Neutrophil (primary cell): ENCODE measurements at regions not wholly inside any gene's neighbourhood (a gene's known extent, or its start where the extent isn't known, plus 50 kb on each side); places are given as distances from the start of the nearest gene placed in this dataset.

Source experiments
- H3K27ac ChIP-seq: fragments of 200-600 bp; sonication (generic); 2 replicates; pipeline ENCODE4 v1.5.1; 2016; ENCODE audit warnings: mild to moderate bottlenecking, moderate library complexity
- H3K27me3 ChIP-seq: fragments of 200-600 bp; sonication (generic); 2 replicates; pipeline ENCODE4 v1.6.0; 2016; ENCODE audit warnings: mild to moderate bottlenecking
- H3K36me3 ChIP-seq: fragments of 200-600 bp; sonication (generic); 2 replicates; pipeline ENCODE4 v1.5.1; 2017
- H3K4me1 ChIP-seq, 2 experiments: fragments of 200-600 bp in 1 of 2; sonication (generic) in 1 of 2; 1 replicate in 1 of 2; 2 replicates in 1 of 2; pipeline versions ENCODE4 v1.5.1 to v1.6.1; 2013 to 2016; ENCODE audit warnings: low read depth in 1 of 2, low read length in 1 of 2, mild to moderate bottlenecking in 1 of 2, moderate library complexity in 1 of 2; ENCODE audit not compliant: control insufficient read depth in 1 of 2, insufficient read depth in 1 of 2
- H3K4me3 ChIP-seq, 2 experiments: fragments of 200-600 bp in 1 of 2; sonication (generic) in 1 of 2; 1 replicate in 1 of 2; 2 replicates in 1 of 2; pipeline ENCODE4 v1.5.1; 2013 to 2016; ENCODE audit warnings: low read depth in 1 of 2, low read length in 1 of 2, mild to moderate bottlenecking in 1 of 2, moderate library complexity in 1 of 2
- H3K9me3 ChIP-seq: fragments of 200-600 bp; sonication (generic); 2 replicates; pipeline ENCODE4 v1.5.1; 2016
- CTCF ChIP-seq: fragments of 200-600 bp; sonication (generic); IDR thresholded peaks from 2 replicates; pipeline ENCODE4 v1.5.1; 2016; ENCODE audit warnings: antibody characterized with exemption

DNA sequence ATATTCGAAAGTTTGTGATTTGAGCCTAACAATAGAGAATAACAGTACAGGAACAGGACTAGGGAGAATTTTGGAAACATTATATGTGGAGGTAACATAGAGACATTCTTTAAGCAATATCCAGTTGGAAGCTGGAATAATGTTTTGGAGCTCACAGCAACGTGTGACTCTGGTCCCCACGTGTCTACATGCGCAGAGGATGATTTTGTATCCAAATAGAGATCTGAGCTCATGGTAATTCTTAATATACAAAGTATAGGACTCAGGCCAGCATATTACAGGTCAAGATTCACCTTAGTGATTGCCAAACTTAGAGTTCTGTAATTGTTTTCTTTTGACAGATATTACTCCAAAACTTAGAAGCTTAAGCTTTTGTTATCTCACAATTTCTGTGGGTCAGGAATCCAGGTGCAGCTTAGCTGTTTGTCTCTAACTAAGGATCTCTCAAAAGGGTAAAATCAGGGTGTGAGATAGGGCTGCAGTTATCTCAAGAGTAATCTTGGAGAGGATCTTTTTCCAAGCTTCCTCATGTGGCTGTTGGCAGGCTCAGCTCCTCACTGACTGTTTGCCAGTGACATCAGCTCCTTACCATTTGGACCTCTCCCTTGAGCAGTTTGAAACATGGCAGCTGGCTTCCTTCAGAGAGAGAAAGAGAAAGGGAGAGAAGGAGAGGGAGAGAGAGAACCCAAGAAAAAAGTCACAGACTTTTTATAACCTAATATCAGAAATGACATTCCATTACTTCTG is 272.0 kb upstream of the ZNF462 start:
- no peaks in the 10 kb centered on the region for H3K4me1 ChIP-seq
- no peak for TF ChIP-seq CTCF
- no peaks in the 10 kb centered on the region for H3K9me3 ChIP-seq
- no peak overlapping the region for H3K4me3 ChIP-seq
- H3K27me3 ChIP-seq = no peaks in the 10 kb centered on the region
- no peaks in the 10 kb centered on the region for H3K36me3 ChIP-seq
- H3K27ac ChIP-seq = no peak overlapping the region

DNA sequence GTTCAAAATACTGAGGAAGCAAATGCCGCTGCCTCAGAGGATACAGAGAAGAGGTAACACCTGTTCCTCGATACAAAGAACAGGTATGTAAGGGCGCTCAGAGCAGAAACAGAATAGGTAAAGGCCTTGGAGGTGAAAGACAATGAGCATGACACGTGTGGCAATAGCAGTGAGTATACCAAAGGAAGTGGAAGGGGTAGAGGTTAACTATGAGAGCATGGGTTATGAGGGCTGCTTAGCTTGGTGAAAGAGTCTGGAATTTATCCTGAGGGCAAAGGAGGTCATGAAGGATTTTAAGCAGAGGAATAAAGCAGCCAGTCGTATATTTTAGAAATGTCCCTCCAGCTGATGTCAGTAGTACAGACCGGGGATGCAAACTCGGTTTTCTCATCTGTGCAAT is 269.8 kb upstream of the ZNF462 start:
- no peaks in the 10 kb centered on the region for H3K4me1 ChIP-seq
- H3K4me3 ChIP-seq = no peak overlapping the region
- H3K27me3 ChIP-seq = no peaks in the 10 kb centered on the region
- H3K36me3 ChIP-seq = no peaks in the 10 kb centered on the region
- TF ChIP-seq CTCF = no peak
- no peaks in the 10 kb centered on the region for H3K9me3 ChIP-seq
- no peak overlapping the region for H3K27ac ChIP-seq

DNA sequence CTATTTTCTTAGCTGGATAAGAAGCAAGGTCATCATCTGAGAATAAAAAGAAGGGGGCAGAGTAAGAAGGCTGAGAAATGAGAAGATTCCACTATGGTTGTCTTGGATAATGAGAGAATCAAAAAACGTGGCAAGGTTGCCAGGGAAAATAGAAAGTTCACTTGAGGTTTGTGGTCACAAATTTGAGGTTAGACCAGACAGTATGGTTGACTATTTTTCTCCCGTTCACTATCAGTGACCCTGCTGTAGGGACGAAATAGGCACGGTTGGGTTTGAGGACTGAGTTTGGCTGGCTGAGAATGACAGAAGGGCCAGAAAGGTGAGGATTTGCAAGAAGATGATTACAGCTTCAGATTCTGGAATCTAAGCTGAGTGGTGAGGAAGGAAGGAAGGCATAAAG is 266.0 kb upstream of the ZNF462 start:
- Histone ChIP-seq H3K4me1 (no peaks in the 10 kb centered on the region), H3K27me3 (no peaks in the 10 kb centered on the region), H3K36me3 (no peaks in the 10 kb centered on the region), H3K9me3 (no peaks in the 10 kb centered on the region), H3K4me3 (no peak overlapping the region), H3K27ac (no peak overlapping the region)
- no peak for TF ChIP-seq CTCF

DNA sequence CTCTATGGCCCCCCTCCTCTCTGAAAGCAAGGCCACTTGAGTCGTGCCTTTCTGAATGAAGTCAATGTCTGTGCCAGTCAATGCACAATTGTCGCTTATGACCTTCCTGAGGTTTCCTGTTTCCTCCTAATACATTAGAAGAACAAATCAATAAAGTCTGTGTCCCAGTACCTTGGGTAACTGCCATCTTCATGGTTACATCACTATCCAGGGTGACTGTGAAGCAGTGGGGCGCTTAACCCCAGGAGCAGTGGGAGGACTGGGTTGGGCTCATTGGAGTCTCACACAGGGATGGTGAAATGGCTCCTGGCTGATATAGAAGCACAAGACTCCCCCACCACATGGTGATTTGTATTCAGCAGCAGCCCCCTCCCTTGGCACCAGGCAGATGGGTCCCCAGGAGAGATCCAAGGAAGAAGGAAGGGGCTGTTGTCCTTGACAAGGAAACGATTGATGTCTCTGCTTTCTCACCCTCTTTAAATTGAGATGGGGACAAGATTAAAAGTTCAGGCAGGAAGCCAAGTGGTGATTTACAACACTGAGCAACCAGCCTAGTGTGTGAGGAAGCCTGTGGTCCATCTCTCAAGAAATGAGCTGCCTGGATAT is 261.9 kb upstream of the ZNF462 start:
- H3K4me3 ChIP-seq = no peak overlapping the region
- H3K4me1 ChIP-seq = no peaks in the 10 kb centered on the region

DNA sequence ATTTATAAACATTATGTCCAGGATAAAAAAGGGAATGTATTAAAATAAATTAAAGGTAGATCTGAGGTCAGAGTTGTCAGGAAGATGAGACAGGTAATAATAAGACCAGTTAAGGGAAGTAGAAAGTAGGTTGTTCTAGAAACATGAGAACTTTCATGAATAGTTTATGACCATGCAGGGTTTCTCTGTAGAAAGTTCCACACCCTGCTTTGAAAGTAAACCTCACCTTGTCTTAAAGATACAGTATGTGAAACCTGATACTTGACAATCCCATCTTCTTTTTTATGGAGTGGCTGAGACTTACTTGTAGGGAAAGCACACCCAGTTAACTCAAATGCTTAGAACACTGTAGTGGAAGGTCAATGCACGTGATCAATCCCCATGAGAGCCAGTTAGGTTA is 260.6 kb upstream of the ZNF462 start:
- no peak for TF ChIP-seq CTCF
- Histone ChIP-seq H3K36me3 (no peaks in the 10 kb centered on the region), H3K27me3 (no peaks in the 10 kb centered on the region)

More for the DNA sequence above, 261.9 kb upstream of the ZNF462 start:
- Histone ChIP-seq H3K9me3 (no peaks in the 10 kb centered on the region), H3K27ac (no peak overlapping the region), H3K36me3 (no peaks in the 10 kb centered on the region), H3K27me3 (no peaks in the 10 kb centered on the region)
- TF ChIP-seq CTCF = no peak

More for the DNA sequence above, 260.6 kb upstream of the ZNF462 start:
- Histone ChIP-seq H3K27ac (no peak overlapping the region), H3K9me3 (no peaks in the 10 kb centered on the region), H3K4me1 (no peaks in the 10 kb centered on the region), H3K4me3 (no peak overlapping the region)
